HG02588 (cell line): ENCODE measurements at regions not wholly inside any gene's neighbourhood (a gene's known extent, or its start where the extent isn't known, plus 50 kb on each side); places are given as distances from the start of the nearest gene placed in this dataset.
A peak's percentile ranks its signal among the peaks of the same experiment; 100 is the strongest.

Source experiments
- ATAC-seq: cut with Tn5 transposase; IDR thresholded peaks from one replicate; pipeline ENCODE4 v1.9.1; 2021; ENCODE audit warnings: mild to moderate bottlenecking, moderate library complexity; ENCODE audit not compliant: unreplicated experiment

DNA sequence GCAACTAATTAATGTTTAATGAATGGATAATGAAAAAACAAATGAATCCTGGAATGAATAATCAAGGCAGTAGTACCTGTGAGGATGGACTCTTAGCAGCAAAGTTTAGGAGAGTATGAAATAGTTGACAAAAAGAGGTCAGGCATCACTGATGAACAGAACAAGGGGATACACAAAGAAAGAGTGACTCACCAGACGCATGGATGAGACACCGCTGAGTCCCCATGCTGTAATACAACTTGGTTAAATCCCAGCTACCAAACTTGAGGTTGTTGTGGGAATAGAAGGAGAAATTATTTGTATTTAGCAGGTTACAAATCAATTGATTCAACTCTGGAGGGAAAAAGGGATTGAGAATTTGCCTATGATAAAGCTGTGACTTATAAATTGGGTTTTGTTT is 976.9 kb upstream of the TENM4 start:
- ATAC-seq: no peak

DNA sequence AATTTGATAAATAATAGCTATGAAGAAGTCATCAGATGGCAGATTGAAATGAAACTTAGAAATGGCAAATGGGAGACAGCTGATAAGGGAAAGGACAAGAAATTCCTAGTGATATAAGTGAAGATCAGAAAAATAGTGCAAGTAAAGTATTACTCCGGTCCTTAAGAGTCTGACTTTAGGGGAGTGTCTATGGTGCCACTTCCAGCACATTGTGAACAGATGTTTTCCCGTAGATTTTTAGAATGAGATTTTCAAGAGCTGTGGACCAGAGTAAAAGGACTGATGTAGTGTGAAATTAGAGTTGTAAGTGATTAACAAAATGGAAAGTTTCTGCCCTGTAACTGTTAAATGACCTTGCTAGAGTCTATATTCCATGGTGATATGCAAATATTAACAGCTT is 974.8 kb upstream of the TENM4 start:
- ATAC-seq: no peak

DNA sequence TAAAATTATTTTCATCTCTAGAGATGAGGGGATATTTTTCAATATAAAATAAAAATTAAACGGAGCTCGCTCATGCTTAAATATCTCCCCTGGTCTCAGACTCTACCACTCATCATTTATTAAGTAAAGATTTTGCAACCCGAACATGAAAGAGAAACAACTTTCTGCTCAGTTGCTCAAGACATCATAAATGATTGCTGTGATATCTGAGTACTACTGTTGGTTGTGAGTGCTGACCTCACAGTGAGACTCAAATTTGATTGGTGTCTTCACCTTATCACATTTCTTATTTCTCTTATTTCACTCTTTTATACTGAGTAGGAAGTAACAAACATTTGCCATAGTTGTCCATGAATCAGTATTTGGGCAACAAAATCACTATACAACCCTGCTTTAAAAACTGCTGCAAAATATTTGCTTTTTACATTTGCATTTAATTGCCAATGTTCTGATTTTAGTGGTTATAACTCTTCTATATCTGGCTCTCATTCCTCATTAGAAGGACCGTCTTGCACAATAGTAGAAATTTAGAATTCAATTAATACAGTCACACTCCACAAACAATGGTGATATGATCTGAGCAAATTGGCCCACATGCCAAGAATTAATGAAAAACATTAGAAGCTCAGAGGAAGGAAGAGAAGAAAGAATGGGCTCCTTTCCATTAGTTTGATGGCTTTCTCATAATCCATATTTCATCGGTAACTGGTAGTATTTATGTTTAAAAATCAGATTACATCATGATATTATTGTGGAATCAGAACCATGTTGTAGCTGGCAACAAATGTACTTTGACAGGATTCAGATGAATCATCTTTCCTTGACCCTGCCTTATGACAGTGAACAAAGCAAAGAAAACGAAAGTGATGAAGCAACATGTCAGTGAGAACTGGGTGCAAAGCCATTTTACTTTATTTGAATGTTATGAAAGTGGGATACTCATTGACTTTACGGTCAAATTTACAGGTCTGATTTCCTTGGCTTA is 973.6 kb upstream of the TENM4 start:
- no peak for ATAC-seq

- no peak for ATAC-seq
Observed at GRCh38 chr11:80412604-80413003, 971.8 kb upstream of the TENM4 start.

- ATAC-seq: no peak
Observed at GRCh38 chr11:80393210-80393609, 952.4 kb upstream of the TENM4 start.

DNA sequence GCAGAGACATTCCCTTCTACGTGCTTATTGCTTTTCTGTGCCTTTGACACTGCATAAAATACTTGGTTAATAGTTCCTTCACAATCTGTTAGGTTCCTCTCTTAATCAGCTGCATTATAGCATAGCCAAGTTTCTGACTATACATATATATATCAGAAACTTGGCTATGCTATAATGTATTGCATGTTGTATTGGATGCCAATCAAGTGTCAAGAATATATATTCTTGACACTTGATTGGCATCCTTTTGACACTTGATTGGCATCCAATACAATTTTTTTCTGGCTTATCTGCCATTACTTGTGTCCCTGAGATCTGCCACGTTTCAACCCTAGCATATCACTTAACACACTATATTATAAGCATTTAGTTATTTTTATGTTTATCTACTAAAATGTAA is 949.7 kb upstream of the TENM4 start:
- no peak for ATAC-seq

DNA sequence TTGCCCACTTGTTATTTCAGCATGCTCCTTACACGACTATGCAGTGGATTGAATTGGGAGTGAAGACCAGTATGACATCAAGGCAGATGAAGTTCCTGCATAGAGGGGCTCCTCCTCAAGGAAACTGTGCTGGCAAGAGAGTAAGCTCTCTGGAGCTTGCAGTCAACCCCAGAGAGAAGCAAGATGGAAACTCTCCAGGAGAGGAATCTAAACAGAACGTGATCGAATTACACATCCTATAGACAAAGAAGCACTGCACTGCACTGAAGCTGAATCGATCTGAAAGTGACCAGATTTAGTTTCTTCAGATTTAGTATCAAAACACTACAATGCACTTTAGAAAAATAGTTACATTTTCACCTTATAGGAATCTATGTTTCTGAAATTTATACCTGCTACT is 947.7 kb upstream of the TENM4 start:
- no peak for ATAC-seq

DNA sequence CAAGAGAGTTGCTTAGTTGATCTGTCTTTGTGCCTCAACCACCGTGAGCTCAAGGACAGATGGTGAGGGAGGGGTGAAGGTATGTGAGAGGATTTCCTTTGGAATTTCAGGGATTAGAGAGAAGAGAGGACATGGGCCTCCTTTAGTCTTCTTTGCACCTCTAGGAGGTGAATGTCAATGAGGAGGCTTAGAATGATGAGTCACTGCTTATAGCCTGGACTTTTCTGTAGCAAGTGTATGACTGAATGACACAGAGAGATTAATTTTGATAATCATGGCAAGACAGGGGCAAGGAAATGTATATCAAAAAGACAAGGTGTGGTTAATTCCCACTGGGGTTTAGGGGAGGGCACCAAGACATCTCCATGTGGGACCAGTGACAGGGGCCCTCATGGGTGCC is 947.3 kb upstream of the TENM4 start:
- ATAC-seq: no peak

GRCh38 chr11:80383655-80384054 is 942.8 kb upstream of the TENM4 start:
- ATAC-seq: no peak

DNA sequence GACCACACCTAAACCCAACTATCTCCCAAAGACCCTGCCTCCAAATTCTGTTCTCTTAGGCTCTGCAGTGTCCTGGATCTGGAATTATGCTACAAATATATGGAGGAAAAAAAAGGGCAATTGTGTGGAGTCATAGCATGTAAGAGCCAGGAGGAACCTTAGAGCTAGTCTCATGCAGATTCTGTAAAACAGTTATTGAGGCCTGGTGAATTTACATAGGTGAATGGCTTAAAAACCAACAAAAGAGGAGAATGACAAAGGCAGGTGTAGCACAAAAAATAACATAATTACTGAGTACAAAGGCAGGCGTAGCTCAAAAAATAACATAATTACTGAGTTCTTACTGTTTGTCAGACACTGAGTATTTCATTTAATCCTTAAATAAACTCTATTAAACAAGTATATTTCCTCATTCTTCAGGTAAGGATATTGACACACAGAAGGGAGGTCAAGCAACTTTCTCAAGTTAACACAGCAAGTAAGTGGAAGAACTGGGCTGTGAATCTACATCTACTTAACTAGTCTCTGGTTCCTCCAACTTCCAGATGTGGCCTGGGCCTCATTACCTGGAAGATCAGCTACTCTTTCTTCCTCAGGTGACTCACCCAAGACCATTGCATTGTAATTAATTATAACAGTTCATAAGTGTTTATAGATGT is 938.9 kb upstream of the TENM4 start:
- no peak for ATAC-seq

DNA sequence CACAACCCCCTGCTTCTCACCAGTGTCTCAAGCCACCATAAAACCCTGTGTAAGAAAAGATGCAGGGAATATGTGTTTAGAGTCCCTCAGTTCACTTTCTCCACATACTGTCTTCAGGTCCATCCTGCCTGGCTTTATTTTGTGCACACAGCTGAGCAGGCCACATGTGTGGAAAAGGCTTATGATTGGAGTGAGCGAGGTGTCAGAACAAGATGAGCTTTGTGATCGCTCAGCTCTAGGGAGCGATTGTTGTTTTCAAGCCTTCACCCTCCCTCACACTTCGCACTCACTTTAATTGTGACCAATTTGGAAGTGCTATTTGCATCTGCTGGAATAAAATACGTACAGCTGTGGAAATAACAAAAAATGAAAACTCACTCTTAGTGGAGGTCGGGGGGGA is 931.1 kb upstream of the TENM4 start:
- no peak for ATAC-seq

DNA sequence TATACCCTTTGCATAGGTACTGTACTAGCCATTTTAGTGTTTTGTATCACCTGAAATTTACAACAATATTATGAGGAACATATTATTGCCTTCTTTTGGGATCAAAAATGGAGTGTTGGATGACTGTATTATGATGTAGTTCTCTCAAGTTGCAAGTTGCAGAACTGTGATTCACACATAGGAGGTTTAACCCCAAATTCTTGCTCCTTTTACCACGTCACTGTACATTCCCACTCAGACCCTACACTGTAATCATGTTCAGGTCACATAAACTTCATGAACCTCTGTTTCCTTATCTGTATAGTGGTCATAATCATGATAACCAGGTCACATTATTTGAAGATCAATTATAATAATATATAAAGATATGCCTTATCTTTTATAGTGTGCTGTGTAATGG is 925.1 kb upstream of the TENM4 start:
- ATAC-seq: no peak

GRCh38 chr11:80365076-80365725 is 924.4 kb upstream of the TENM4 start:
- ATAC-seq: peak; percentile 68

DNA sequence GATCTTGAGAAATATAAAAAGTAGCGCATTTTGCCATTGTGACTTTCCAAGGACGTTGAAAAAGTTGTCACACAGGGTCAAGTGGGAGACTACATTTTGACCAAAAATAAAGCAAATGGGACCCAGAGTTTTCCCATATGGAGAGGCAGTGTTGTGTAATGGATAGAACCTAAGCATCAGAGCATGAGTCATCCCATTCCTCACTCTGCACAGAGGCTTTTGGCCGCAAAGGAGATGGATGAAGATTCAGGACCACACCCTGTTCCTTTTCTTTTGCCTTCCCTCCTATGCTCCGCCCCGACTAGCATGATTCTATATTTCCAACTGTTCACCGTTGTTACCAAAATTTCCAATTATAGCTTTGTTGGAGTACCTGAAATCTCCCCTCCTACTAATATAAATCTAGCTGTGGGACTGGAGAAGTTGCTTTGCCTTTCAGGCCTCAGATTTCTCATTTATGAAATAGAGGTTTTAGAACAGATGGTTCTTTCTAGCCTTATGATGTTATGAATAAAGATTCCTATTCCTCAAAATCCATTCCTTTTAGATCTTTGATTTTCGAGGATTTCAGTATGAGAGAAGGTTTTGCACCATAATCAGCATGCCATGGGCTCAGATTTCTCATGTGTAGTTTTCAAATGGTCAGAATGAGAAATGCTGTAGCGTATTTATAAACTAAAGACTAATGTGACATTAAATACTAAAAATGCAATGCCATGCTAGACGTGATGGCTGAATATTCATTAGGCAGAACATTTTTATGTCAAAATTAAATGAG is 921.9 kb upstream of the TENM4 start:
- ATAC-seq: no peak

DNA sequence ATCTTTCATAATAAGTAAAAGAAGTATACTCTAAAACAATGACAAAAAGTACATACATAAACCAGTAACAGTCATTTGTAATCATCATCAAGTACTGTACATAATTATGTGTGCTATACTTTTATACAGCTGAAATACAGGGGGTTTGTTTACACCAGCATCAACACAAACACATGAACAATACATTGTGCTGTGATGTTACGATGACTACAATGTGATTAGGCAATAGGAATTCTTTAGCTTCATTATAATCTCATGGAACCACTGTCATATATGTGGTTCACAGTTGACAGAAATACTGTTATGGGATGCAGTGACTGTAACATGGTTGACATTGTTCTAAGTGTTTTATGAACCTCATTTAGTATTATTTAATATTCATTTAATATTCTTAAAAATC is 914.4 kb upstream of the TENM4 start:
- no peak for ATAC-seq

- ATAC-seq: no peak
Observed at GRCh38 chr11:80350541-80350940, 909.7 kb upstream of the TENM4 start.

DNA sequence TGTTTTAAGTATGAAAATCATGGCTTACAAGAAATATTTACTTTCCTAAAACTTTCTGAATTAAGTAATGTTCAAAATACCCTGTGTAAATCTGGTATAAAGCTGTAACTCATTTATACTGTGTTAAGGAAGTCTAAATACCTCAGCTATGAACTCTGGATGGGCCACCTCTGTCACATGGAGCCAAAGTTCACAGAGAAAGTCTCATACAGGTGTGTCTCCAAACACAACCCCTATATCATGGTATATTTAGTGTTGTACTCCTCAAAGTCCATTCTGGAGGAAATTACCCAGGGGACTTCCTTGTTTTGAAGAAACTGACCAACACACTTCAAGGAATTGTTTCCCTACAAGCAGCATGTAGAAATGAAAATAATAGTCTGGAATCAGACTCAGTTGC is 909.2 kb upstream of the TENM4 start:
- no peak for ATAC-seq

DNA sequence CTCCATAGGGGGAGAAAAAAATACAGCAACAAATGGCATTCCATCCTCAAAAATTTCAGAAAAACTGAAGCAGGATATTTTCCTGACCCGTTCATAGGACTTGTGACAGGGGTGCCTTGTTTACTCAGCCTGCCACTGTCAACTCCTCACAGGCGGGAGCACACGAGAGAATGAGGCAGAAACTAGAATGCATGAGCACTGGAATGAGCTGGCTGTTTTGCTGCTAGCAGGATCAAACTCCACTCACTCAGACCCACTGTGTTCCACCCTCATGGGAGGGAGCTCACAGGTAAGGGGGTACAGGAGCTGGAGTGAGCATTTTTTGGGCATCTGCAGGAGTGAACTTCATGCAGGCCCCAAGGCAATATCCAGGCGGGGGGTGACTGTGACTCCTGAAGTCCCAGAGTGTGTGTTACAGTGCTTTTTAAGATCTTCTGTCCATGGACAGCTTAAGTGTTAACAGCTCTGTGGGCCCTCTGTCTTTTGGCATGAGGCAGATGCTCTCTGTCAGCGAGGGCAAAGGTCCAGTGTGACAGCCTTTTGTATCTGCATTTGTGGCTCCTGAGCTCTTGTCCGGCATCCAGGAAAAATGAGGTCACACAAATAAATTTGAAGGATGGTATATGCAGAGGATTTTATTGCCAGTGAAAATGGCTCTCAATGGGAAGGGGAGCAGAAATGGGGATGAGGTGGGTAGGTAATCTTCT is 905.7 kb upstream of the TENM4 start:
- no peak for ATAC-seq

- no peak for ATAC-seq
Observed at GRCh38 chr11:80343436-80343835, 902.6 kb upstream of the TENM4 start.

DNA sequence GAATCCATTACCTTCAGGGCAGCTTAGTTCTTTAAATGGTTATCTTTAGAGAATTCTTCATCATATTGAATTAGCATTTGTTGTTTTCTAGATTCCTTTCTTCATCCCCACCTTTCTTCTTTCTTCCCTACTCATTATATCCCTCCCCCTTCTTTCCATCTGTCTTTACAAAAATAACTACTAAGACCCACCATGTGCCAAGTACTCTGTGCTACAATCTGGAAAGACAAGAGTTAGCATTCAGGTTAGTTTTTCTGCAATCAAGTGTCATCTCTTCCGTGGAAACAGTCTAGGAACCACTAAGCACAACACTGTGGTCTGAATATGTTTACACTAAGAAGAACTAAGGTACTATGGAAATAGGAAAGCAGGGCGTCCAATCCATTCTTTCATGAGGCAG is 897.4 kb upstream of the TENM4 start:
- ATAC-seq: no peak
